ENCODE measurements at regions not wholly inside any gene's neighbourhood (a gene's known extent, or its start where the extent isn't known, plus 50 kb on each side); places are given as distances from the start of the nearest gene placed in this dataset.

- TF ChIP-seq, protein P1, sequence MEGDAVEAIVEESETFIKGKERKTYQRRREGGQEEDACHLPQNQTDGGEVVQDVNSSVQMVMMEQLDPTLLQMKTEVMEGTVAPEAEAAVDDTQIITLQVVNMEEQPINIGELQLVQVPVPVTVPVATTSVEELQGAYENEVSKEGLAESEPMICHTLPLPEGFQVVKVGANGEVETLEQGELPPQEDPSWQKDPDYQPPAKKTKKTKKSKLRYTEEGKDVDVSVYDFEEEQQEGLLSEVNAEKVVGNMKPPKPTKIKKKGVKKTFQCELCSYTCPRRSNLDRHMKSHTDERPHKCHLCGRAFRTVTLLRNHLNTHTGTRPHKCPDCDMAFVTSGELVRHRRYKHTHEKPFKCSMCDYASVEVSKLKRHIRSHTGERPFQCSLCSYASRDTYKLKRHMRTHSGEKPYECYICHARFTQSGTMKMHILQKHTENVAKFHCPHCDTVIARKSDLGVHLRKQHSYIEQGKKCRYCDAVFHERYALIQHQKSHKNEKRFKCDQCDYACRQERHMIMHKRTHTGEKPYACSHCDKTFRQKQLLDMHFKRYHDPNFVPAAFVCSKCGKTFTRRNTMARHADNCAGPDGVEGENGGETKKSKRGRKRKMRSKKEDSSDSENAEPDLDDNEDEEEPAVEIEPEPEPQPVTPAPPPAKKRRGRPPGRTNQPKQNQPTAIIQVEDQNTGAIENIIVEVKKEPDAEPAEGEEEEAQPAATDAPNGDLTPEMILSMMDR (IDR thresholded peaks at IDR 0.05): no peak
- TF ChIP-seq POLR2A (IDR thresholded peaks at IDR 0.05): no peak
These were observed 138.0 kb upstream of the THBS1 start for GRCh38 chr15:39442898-39443297.
